Body of pancreas (tissue), 4 donors: ENCODE measurements at regions not wholly inside any gene's neighbourhood (a gene's known extent, or its start where the extent isn't known, plus 50 kb on each side); places are given as distances from the start of the nearest gene placed in this dataset.

Experiments used
- ATAC-seq: fragments of 150-250 bp; one replicate; pipeline ENCODE4 v1.9.1; 2016
- DNase-seq, 4 donors: peaks; one replicate each; pipeline ENCODE4 v3.0.0-alpha.2; 2019
- H3K27ac ChIP-seq, 4 donors: fragments of 200-600 bp; sonication (generic); 1 replicate in 3 of 4; 2 replicates in 1 of 4; pipeline versions ENCODE4 v1.5.1 to v1.6.1; 2016 to 2019; ENCODE audit warnings: mild to moderate bottlenecking in 1 of 4, mixed read lengths in 1 of 4, moderate library complexity in 1 of 4
- H3K27me3 ChIP-seq, 2 donors: fragments of 200-600 bp; sonication (generic); one replicate each; pipeline ENCODE4 v1.6.0; 2016; ENCODE audit warnings: mild to moderate bottlenecking in 1 of 2
- H3K36me3 ChIP-seq, 2 donors: fragments of 200-600 bp; sonication (generic); replicated peaks in 1 of 2; 2 replicates each; pipeline ENCODE4 v1.5.1; 2016; ENCODE audit warnings: low read depth in 2 of 2; ENCODE audit not compliant: insufficient read depth in 1 of 2
- H3K4me1 ChIP-seq: fragments of 200-600 bp; sonication (generic); one replicate; pipeline ENCODE4 v1.6.0; 2016
- H3K4me3 ChIP-seq, 2 donors: fragments of 200-600 bp; sonication (generic); 1 replicate in 1 of 2; 2 replicates in 1 of 2; pipeline ENCODE4 v1.5.1; 2016 to 2019
- H3K9me3 ChIP-seq, 3 donors: fragments of 200-600 bp; sonication (generic); 1 replicate in 2 of 3; 2 replicates in 1 of 3; pipeline ENCODE4 v1.5.1; 2016
- CTCF ChIP-seq, 7 experiments: fragments of 450-650 bp in 4 of 7; fragments of 200-600 bp in 3 of 7; sonication (generic) in 3 of 7; IDR thresholded peaks; one replicate each; pipeline ENCODE4 v1.5.1; 2016 to 2019; ENCODE audit warnings: antibody characterized with exemption in 7 of 7
- POLR2A ChIP-seq, 3 donors: fragments of 450-650 bp; IDR thresholded peaks; one replicate each; pipeline ENCODE4 v1.6.1; 2016; ENCODE audit warnings: antibody characterized with exemption in 3 of 3, mild to moderate bottlenecking in 2 of 3
- WGBS, 2 donors: methylation state at CpG; one replicate each; pipeline ENCODE4 v1.1.5; 2017; 5-methylcytosine and 5-hydroxymethylcytosine counted together
- intact Hi-C: fragments of 100-400 bp; cut with DNase I; formaldehyde crosslinking; loops from one replicate; pipeline ENCODE4 v1.15.1; 2023

GRCh38 chr2:146784602-146785001 is 1060.2 kb upstream of the ACVR2A start:
- Histone ChIP-seq H3K4me3 (no peak overlapping the region), H3K9me3 (peaks cover 0 to 9% (median 0%) of the 10 kb centered on the region in 3 donors), H3K27me3 (no peaks in the 10 kb centered on the region), H3K27ac (no peak overlapping the region), H3K36me3 (no peaks in the 10 kb centered on the region), H3K4me1 (no peaks in the 10 kb centered on the region)
- no peak for DNase-seq
- ATAC-seq = no peak
- 64 to 72% methylated on average over 4 of the region's 4 CpGs for WGBS, 2 donors
- TF ChIP-seq POLR2A (IDR thresholded peaks at IDR 0.05) = no peak
- no peak for TF ChIP-seq CTCF (IDR thresholded peaks at IDR 0.05)
- intact Hi-C loops = no loop called here

GRCh38 chr2:146777181-146777580 is 1067.6 kb upstream of the ACVR2A start:
- intact Hi-C loops = no loop called here
- Histone ChIP-seq H3K27ac (no peak overlapping the region), H3K27me3 (no peaks in the 10 kb centered on the region), H3K9me3 (no peaks in the 10 kb centered on the region), H3K4me3 (no peak overlapping the region), H3K36me3 (no peaks in the 10 kb centered on the region), H3K4me1 (peaks cover 4% of the 10 kb centered on the region)
- ATAC-seq (no peak), DNase-seq (no peak)
- TF ChIP-seq CTCF (IDR thresholded peaks at IDR 0.05) = no peak
- TF ChIP-seq POLR2A (IDR thresholded peaks at IDR 0.05) = no peak
- 85 to 93% methylated on average over 2 of the region's 2 CpGs for WGBS, 2 donors

- no peaks in the 10 kb centered on the region for H3K9me3 ChIP-seq
- no peak overlapping the region for H3K4me3 ChIP-seq
- TF ChIP-seq CTCF (IDR thresholded peaks at IDR 0.05) = no peak
- TF ChIP-seq POLR2A (IDR thresholded peaks at IDR 0.05) = no peak
- no peaks in the 10 kb centered on the region for H3K27me3 ChIP-seq
- no peak overlapping the region for H3K27ac ChIP-seq
- ATAC-seq (no peak), DNase-seq (no peak)
- peaks cover 4% of the 10 kb centered on the region for H3K4me1 ChIP-seq
- 24% methylated on average over 4 of the region's 4 CpGs for WGBS, 2 donors
- intact Hi-C loops = no loop called here
- no peaks in the 10 kb centered on the region for H3K36me3 ChIP-seq
Observed at GRCh38 chr2:146776596-146776995, 1068.2 kb upstream of the ACVR2A start.

GRCh38 chr2:146771531-146771930 is 1073.3 kb upstream of the ACVR2A start:
- H3K9me3 ChIP-seq = no peaks in the 10 kb centered on the region
- 30 to 45% methylated on average over 2 of the region's 2 CpGs for WGBS, 2 donors
- peaks cover 3% of the 10 kb centered on the region for H3K4me1 ChIP-seq
- H3K4me3 ChIP-seq = no peak overlapping the region
- H3K27ac ChIP-seq = no peak overlapping the region
- H3K36me3 ChIP-seq = no peaks in the 10 kb centered on the region
- no peaks in the 10 kb centered on the region for H3K27me3 ChIP-seq
- no peak for DNase-seq
- ATAC-seq = no peak
- intact Hi-C loops = no loop called here
- TF ChIP-seq POLR2A (IDR thresholded peaks at IDR 0.05) (no peak), CTCF (IDR thresholded peaks at IDR 0.05) (no peak)

GRCh38 chr2:146764301-146764700 is 1080.5 kb upstream of the ACVR2A start:
- ATAC-seq = no peak
- WGBS, 2 donors = 52 to 61% methylated on average over 4 of the region's 4 CpGs
- intact Hi-C loops = no loop called here

More at GRCh38 chr2:146764301-146764700, 1080.5 kb upstream of the ACVR2A start:
- DNase-seq = no peak
- no peaks in the 10 kb centered on the region for H3K27me3 ChIP-seq
- no peaks in the 10 kb centered on the region for H3K4me1 ChIP-seq
- TF ChIP-seq POLR2A (IDR thresholded peaks at IDR 0.05) (no peak), CTCF (IDR thresholded peaks at IDR 0.05) (no peak)
- no peaks in the 10 kb centered on the region for H3K36me3 ChIP-seq
- H3K4me3 ChIP-seq = no peak overlapping the region
- H3K27ac ChIP-seq = no peak overlapping the region
- no peaks in the 10 kb centered on the region for H3K9me3 ChIP-seq
